B cell (primary cell): ENCODE measurements at regions not wholly inside any gene's neighbourhood (a gene's known extent, or its start where the extent isn't known, plus 50 kb on each side); places are given as distances from the start of the nearest gene placed in this dataset.

Experiments
- ATAC-seq: fragments of 200-7000 bp; cut with Tn5 transposase; one replicate; pipeline ENCODE4 v1.10.0; 2021; ENCODE audit warnings: low read depth, mild to moderate bottlenecking, moderate number of reproducible peaks, moderate library complexity
- CTCF ChIA-PET: fragments of 350-600 bp; sonication (Branson Sonifier 250); formaldehyde crosslinking; loops from one replicate; lab custom pipeline; 2021; ENCODE audit warnings: antibody characterized with exemption, inconsistent platforms; lab: Charles Lee
- POLR2A ChIA-PET: fragments of 350-600 bp; sonication (Branson Sonifier 250); formaldehyde crosslinking; loops from one replicate; lab custom pipeline; 2021; ENCODE audit warnings: antibody characterized with exemption; lab: Charles Lee
- DNase-seq: peaks from one replicate; pipeline ENCODE4 v3.0.0; 2013
- H2AFZ ChIP-seq: 2 replicates; pipeline ENCODE4 v1.6.1; 2012; ENCODE audit warnings: mild to moderate bottlenecking, low read depth, low read length; ENCODE audit not compliant: insufficient read depth, poor library complexity, severe bottlenecking
- H3K27ac ChIP-seq, 2 donors: 1 replicate in 1 of 2; 2 replicates in 1 of 2; pipeline ENCODE4 v1.5.1; 2012 to 2013; ENCODE audit warnings: low read length in 2 of 2, mild to moderate bottlenecking in 2 of 2, moderate library complexity in 1 of 2
- H3K27me3 ChIP-seq, 4 experiments: fragments of 200-600 bp in 1 of 4; sonication (generic) in 1 of 4; replicated peaks in 1 of 4; 1 replicate in 2 of 4; 2 replicates in 2 of 4; pipeline versions ENCODE4 v1.6.1 to v1.7.0; 2013 to 2016; ENCODE audit warnings: low read length in 3 of 4, mild to moderate bottlenecking in 2 of 4, mixed read lengths in 1 of 4, moderate library complexity in 1 of 4; ENCODE audit not compliant: insufficient read depth in 4 of 4, control insufficient read depth in 3 of 4; ENCODE audit errors: control extremely low read depth in 1 of 4
- H3K36me3 ChIP-seq, 2 experiments: replicated peaks in 1 of 2; 1 replicate in 1 of 2; 2 replicates in 1 of 2; pipeline versions ENCODE4 v1.6.1 to v1.7.1; 2013; ENCODE audit warnings: low read length in 1 of 2; ENCODE audit not compliant: insufficient read depth in 2 of 2, control insufficient read depth in 1 of 2; ENCODE audit errors: control extremely low read depth in 1 of 2, extremely low read depth in 1 of 2
- H3K4me1 ChIP-seq, 2 donors: fragments of 200-600 bp in 1 of 2; sonication (generic) in 1 of 2; 1 replicate in 1 of 2; 2 replicates in 1 of 2; pipeline versions ENCODE4 v1.5.1 to v1.6.1; 2013 to 2017; ENCODE audit warnings: low read length in 2 of 2; ENCODE audit not compliant: control insufficient read depth in 2 of 2, insufficient read depth in 2 of 2
- H3K4me2 ChIP-seq: replicated peaks from 2 replicates; pipeline ENCODE3; 2012; ENCODE audit warnings: mild to moderate bottlenecking, low read depth, low read length; ENCODE audit not compliant: poor library complexity, severe bottlenecking
- H3K4me3 ChIP-seq, 5 experiments: fragments of 200-600 bp in 1 of 5; sonication (generic) in 1 of 5; 1 replicate in 3 of 5; 2 replicates in 2 of 5; pipeline versions ENCODE4 v1.5.1 to v1.7.0; 2011 to 2016; ENCODE audit warnings: low read length in 4 of 5, mild to moderate bottlenecking in 4 of 5, low read depth in 2 of 5, control low read depth in 1 of 5, moderate library complexity in 1 of 5; ENCODE audit not compliant: insufficient read depth in 1 of 5; ENCODE audit errors: control extremely low read depth in 1 of 5, extremely low read depth in 1 of 5
- H3K79me2 ChIP-seq: fragments of 200-600 bp; sonication (generic); one replicate; pipeline ENCODE4 v1.6.0; 2016; ENCODE audit warnings: low read length; ENCODE audit not compliant: control insufficient read depth, insufficient read depth
- H3K9ac ChIP-seq: fragments of 200-600 bp; sonication (generic); 2 replicates; pipeline ENCODE4 v1.6.1; 2017; ENCODE audit warnings: mild to moderate bottlenecking, low read length, moderate library complexity
- H3K9me3 ChIP-seq, 3 donors: one replicate each; pipeline versions ENCODE4 v1.6.1 to v1.7.1; 2013; ENCODE audit warnings: low read length in 2 of 3; ENCODE audit not compliant: control insufficient read depth in 2 of 3, insufficient read depth in 1 of 3; ENCODE audit errors: control extremely low read depth in 1 of 3
- H4K20me1 ChIP-seq: 2 replicates; pipeline ENCODE4 v1.6.0; 2012; ENCODE audit warnings: mild to moderate bottlenecking, low read length; ENCODE audit not compliant: insufficient read depth, control insufficient read depth, poor library complexity, severe bottlenecking
- H3K27ac Mint-ChIP-seq: one replicate; pipeline ENCODE4 v1.8.0; 2021; ENCODE audit warnings: mixed read lengths
- H3K27me3 Mint-ChIP-seq: one replicate; pipeline ENCODE4 v1.8.0; 2021; ENCODE audit warnings: mixed read lengths
- H3K4me1 Mint-ChIP-seq: one replicate; pipeline ENCODE4 v1.8.0; 2021; ENCODE audit warnings: mixed read lengths
- H3K4me3 Mint-ChIP-seq: one replicate; pipeline ENCODE4 v1.8.0; 2021; ENCODE audit warnings: mixed read lengths
- H3K9me3 Mint-ChIP-seq: one replicate; pipeline ENCODE4 v1.8.0; 2022; ENCODE audit warnings: mixed read lengths; ENCODE audit not compliant: insufficient read depth
- EZH2 ChIP-seq: IDR thresholded peaks from 2 replicates; pipeline ENCODE4 v1.6.1; 2012; ENCODE audit warnings: borderline replicate concordance, low read depth, mild to moderate bottlenecking, moderate library complexity, low read length; ENCODE audit not compliant: insufficient read depth, poor library complexity, severe bottlenecking
- WGBS: methylation state at CpG from one replicate; pipeline ENCODE4 v1.1.5; 2013; ENCODE audit warnings: missing lambda C conversion rate; ENCODE audit not compliant: insufficient coverage; 5-methylcytosine and 5-hydroxymethylcytosine counted together
- intact Hi-C: fragments of 100-400 bp; cut with micrococcal nuclease; formaldehyde crosslinking; loops from one replicate; pipeline ENCODE4 v1.10.0; 2022
- TF ChIP-seq, protein P1 (sequence below): fragments of 200-600 bp; IDR thresholded peaks from one replicate; pipeline ENCODE4 v1.8.0; 2022; ENCODE audit warnings: antibody characterized with exemption, mild to moderate bottlenecking

GRCh38 chr13:106260352-106260751 lies 275.1 kb downstream of the EFNB2 start:
- Mint-ChIP-seq H3K27ac (no peak overlapping the region), H3K27me3 (no peaks in the 10 kb centered on the region), H3K4me1 (no peaks in the 10 kb centered on the region), H3K4me3 (no peak overlapping the region), H3K9me3 (no peaks in the 10 kb centered on the region)
- Histone ChIP-seq H3K9ac (no peak overlapping the region), H3K27ac (no peak overlapping the region), H3K4me2 (no peak overlapping the region), H3K36me3 (no peaks in the 10 kb centered on the region), H3K9me3 (peaks cover 0 to 18% (median 0%) of the 10 kb centered on the region in 3 donors), H3K27me3 (no peaks in the 10 kb centered on the region), H4K20me1 (no peaks in the 10 kb centered on the region), H3K4me1 (no peaks in the 10 kb centered on the region), H2AFZ (no peak overlapping the region), H3K4me3 (no peak overlapping the region), H3K79me2 (no peaks in the 10 kb centered on the region)
- ChIA-PET CTCF (no interaction called here), POLR2A (no interaction called here)
- 97% methylated on average over 18 of the region's 20 CpGs for WGBS
- no peak for TF ChIP-seq EZH2
- TF ChIP-seq, protein P1, sequence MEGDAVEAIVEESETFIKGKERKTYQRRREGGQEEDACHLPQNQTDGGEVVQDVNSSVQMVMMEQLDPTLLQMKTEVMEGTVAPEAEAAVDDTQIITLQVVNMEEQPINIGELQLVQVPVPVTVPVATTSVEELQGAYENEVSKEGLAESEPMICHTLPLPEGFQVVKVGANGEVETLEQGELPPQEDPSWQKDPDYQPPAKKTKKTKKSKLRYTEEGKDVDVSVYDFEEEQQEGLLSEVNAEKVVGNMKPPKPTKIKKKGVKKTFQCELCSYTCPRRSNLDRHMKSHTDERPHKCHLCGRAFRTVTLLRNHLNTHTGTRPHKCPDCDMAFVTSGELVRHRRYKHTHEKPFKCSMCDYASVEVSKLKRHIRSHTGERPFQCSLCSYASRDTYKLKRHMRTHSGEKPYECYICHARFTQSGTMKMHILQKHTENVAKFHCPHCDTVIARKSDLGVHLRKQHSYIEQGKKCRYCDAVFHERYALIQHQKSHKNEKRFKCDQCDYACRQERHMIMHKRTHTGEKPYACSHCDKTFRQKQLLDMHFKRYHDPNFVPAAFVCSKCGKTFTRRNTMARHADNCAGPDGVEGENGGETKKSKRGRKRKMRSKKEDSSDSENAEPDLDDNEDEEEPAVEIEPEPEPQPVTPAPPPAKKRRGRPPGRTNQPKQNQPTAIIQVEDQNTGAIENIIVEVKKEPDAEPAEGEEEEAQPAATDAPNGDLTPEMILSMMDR: no peak
- DNase-seq (no peak), ATAC-seq (no peak)
- intact Hi-C loops: no loop called here

DNA sequence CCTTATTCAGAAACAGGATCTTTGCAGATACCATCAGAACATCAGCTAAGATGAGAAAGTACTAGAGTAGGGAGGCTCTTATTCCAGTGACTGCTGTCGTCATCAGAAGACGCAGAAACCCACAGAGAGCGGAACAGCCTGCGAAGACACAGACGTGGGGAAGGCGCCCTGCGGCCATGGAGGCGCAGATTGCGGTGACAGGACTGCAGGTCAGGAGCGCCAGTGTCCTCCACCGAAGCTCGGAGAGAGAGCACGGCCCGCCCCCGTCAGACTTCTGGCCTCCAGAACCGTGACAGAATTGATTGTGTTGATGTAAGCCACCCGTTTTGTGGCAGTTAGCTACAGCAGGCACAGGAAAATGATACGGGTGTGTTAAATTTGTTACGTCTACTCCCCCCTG lies 275.5 kb downstream of the EFNB2 start:
- Histone ChIP-seq H3K27me3 (no peaks in the 10 kb centered on the region), H3K36me3 (no peaks in the 10 kb centered on the region), H4K20me1 (no peaks in the 10 kb centered on the region), H2AFZ (no peak overlapping the region), H3K4me3 (no peak overlapping the region), H3K9ac (no peak overlapping the region), H3K27ac (no peak overlapping the region), H3K9me3 (peaks cover 0 to 18% (median 0%) of the 10 kb centered on the region in 3 donors), H3K79me2 (no peaks in the 10 kb centered on the region), H3K4me1 (no peaks in the 10 kb centered on the region), H3K4me2 (no peak overlapping the region)
- ChIA-PET CTCF (no interaction called here), POLR2A (no interaction called here)
- ATAC-seq (no peak), DNase-seq (no peak)
- Mint-ChIP-seq H3K4me1 (no peaks in the 10 kb centered on the region), H3K27me3 (no peaks in the 10 kb centered on the region), H3K4me3 (no peak overlapping the region), H3K9me3 (no peaks in the 10 kb centered on the region), H3K27ac (no peak overlapping the region)
- TF ChIP-seq EZH2: no peak
- TF ChIP-seq, protein P1: no peak
- WGBS: 96% methylated on average over 19 of the region's 19 CpGs
- intact Hi-C loops: no loop called here
